MCF 10A (cell line): ENCODE measurements at regions not wholly inside any gene's neighbourhood (a gene's known extent, or its start where the extent isn't known, plus 50 kb on each side); places are given as distances from the start of the nearest gene placed in this dataset.

Source experiments
- BruUV-seq: library from RNA; stranded (reverse); fragments of 400-500 nt; replicated peaks from 2 replicates; lab custom pipeline; 2021; lab: Mats Ljungman, UMichigan
- CTCF ChIA-PET: fragments of 300-600 bp; sonication (Branson Sonifier 250); formaldehyde crosslinking; extraction: SDS; loops from one replicate; lab custom pipeline; 2021; ENCODE audit warnings: antibody characterized with exemption, inconsistent platforms; lab: Yijun Ruan, JAX
- POLR2A ChIA-PET: fragments of 300-600, 350-650 bp; sonication (Branson Sonifier 250); formaldehyde crosslinking; extraction: SDS; loops from one replicate; lab custom pipeline; 2020; ENCODE audit warnings: antibody characterized with exemption, inconsistent platforms; lab: Yijun Ruan, JAX
- DNase-seq: peaks from one replicate; pipeline ENCODE4 v3.0.0-alpha.2; 2018; ENCODE audit not compliant: unreplicated experiment
- H3K27ac Mint-ChIP-seq: one replicate; pipeline ENCODE4 v1.8.0; 2022; ENCODE audit warnings: mild to moderate bottlenecking, low read depth, mixed read lengths; ENCODE audit not compliant: unreplicated experiment
- H3K27me3 Mint-ChIP-seq: one replicate; pipeline ENCODE4 v1.8.0; 2022; ENCODE audit warnings: mixed read lengths; ENCODE audit not compliant: insufficient read depth, unreplicated experiment
- H3K36me3 Mint-ChIP-seq: one replicate; pipeline ENCODE4 v1.8.0; 2022; ENCODE audit warnings: mild to moderate bottlenecking, moderate library complexity, mixed read lengths; ENCODE audit not compliant: insufficient read depth, unreplicated experiment
- H3K4me1 Mint-ChIP-seq: one replicate; pipeline ENCODE4 v1.8.0; 2022; ENCODE audit warnings: mixed read lengths; ENCODE audit not compliant: insufficient read depth, unreplicated experiment
- H3K4me3 Mint-ChIP-seq: one replicate; pipeline ENCODE4 v1.8.0; 2022; ENCODE audit warnings: mild to moderate bottlenecking, moderate library complexity, mixed read lengths; ENCODE audit not compliant: unreplicated experiment
- H3K9me3 Mint-ChIP-seq: one replicate; pipeline ENCODE4 v1.8.0; 2022; ENCODE audit warnings: mixed read lengths; ENCODE audit not compliant: unreplicated experiment
- intact Hi-C: fragments of 100-400 bp; cut with micrococcal nuclease; formaldehyde crosslinking; loops from 2 replicates; pipeline ENCODE4 v1.14.1; 2022
- TF ChIP-seq, protein P1 (sequence below): fragments of 200-600 bp; IDR thresholded peaks from one replicate; pipeline ENCODE4 v1.8.0; 2022; ENCODE audit warnings: antibody characterized with exemption, mild to moderate bottlenecking; ENCODE audit not compliant: unreplicated experiment

DNA sequence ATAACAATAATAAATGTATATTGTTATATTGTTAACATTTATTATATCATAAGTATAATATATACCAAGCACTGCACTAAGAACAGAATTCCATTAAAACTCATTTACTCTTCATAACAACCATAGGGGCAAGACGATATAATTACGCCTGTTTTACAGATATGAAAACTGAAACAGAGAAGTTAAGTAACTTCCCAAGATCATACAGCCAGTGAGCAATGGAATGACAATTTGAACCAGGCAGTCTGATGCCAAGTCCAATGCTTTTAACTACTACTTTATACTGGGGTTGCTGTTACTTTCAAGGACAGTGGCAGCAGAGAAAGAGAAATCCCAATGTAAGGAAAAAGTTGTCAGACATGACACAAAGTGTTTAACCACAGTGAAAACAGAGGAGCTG, 338.8 kb upstream of the ID2 start:
- Mint-ChIP-seq H3K27ac (no peak overlapping the region), H3K36me3 (no peaks in the 10 kb centered on the region), H3K9me3 (no peaks in the 10 kb centered on the region), H3K4me1 (no peaks in the 10 kb centered on the region), H3K4me3 (no peak overlapping the region), H3K27me3 (no peaks in the 10 kb centered on the region)
- intact Hi-C loops: no loop called here
- CTCF ChIA-PET: no interaction called here
- POLR2A ChIA-PET: no interaction called here
- BruUV-seq: no TSS peak
- no peak for DNase-seq
- TF ChIP-seq, protein P1, sequence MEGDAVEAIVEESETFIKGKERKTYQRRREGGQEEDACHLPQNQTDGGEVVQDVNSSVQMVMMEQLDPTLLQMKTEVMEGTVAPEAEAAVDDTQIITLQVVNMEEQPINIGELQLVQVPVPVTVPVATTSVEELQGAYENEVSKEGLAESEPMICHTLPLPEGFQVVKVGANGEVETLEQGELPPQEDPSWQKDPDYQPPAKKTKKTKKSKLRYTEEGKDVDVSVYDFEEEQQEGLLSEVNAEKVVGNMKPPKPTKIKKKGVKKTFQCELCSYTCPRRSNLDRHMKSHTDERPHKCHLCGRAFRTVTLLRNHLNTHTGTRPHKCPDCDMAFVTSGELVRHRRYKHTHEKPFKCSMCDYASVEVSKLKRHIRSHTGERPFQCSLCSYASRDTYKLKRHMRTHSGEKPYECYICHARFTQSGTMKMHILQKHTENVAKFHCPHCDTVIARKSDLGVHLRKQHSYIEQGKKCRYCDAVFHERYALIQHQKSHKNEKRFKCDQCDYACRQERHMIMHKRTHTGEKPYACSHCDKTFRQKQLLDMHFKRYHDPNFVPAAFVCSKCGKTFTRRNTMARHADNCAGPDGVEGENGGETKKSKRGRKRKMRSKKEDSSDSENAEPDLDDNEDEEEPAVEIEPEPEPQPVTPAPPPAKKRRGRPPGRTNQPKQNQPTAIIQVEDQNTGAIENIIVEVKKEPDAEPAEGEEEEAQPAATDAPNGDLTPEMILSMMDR: no peak

DNA sequence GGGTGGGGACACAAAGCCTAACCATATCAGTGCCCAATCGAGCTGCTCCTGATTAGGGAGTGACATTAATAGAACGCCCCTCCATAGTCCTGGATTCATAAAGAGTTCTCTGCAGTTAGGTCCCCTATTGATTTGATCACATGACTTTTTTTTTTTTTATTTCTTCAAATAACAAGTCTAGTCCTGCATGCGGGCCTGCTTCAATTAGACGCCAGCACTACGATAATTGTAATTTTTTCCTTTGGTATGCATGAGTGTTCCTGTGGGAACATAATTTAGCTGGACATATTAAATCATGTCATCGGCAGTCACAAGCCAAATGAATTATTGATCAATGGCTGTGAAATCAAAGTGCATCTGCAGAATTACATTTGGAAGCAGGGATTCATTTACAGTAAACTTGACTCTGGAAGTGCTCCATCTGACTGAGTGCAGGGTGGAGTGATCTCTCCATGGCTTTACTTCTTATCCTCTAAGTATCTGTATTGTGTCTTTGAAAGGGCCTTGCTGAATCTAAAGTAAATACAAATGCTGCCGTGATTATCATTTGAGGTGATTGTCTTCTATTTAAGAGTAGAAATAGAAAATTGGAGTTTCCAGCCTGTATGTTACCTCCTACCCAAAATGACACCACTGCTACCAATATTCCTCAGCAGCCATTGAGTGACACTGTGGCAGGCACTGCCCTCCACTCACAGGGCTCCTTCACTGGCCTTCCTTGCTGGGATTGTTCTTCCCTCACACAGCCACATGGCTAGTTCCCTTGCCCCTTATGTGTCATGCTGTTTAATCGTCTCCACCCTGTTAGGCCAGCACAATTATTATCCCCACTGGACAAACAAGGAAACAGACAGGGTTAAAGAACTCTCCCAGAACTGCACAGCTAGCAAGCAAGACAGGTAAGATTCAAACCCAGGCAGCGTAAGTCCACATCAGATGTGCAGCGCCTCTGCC, 337.4 kb upstream of the ID2 start:
- Mint-ChIP-seq H3K4me3 (no peak overlapping the region), H3K27me3 (no peaks in the 10 kb centered on the region), H3K9me3 (no peaks in the 10 kb centered on the region), H3K27ac (no peak overlapping the region), H3K36me3 (no peaks in the 10 kb centered on the region), H3K4me1 (no peaks in the 10 kb centered on the region)
- POLR2A ChIA-PET: no interaction called here
- no peak for DNase-seq
- TF ChIP-seq, protein P1: no peak
- intact Hi-C loops: no loop called here
- CTCF ChIA-PET: no interaction called here
- no TSS peak for BruUV-seq

DNA sequence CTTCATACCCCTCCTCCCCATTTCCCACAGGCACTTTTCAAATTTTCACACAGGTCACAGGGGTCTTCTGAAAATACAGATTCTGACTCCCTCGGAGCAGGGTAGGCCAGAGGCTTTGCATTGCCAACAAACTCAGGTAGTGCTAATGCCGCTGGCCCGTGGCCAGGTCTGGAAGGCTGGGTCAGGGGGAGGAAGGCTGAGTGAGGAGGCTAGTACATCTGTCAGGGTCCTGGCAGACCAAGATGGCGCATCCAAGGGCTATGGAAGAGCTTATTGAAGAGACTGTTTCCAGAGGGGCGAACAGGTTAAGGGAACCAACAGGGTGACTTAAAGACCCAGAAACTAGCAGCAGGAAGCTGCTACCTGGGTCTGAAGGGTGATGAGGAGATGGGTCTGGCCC, 336.7 kb upstream of the ID2 start:
- no TSS peak for BruUV-seq
- Mint-ChIP-seq H3K36me3 (no peaks in the 10 kb centered on the region), H3K27me3 (no peaks in the 10 kb centered on the region), H3K27ac (no peak overlapping the region), H3K4me3 (no peak overlapping the region), H3K4me1 (no peaks in the 10 kb centered on the region), H3K9me3 (no peaks in the 10 kb centered on the region)
- intact Hi-C loops: no loop called here
- ChIA-PET POLR2A (no interaction called here), CTCF (no interaction called here)
- TF ChIP-seq, protein P1: no peak
- DNase-seq: no peak

DNA sequence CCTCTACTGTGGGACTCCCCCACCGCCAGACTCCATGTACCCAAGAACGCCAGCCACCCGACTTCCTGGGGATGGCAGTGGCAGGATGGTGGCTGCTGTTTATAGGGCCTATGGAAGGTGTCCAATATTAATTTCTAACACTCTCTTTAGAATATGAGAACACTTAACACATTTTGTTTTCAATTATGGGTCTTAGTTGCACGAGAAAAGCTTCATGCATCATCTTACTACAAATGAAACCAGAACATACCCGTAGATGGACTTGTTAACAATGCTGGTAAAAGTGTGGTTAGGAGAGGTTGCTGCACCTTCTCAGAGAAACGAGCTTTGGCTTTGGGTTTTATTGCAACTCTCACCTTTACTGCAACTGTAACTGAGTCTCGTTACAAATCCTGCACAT, 335.6 kb upstream of the ID2 start:
- ChIA-PET CTCF (no interaction called here), POLR2A (no interaction called here)
- H3K9me3 Mint-ChIP-seq: no peaks in the 10 kb centered on the region
- DNase-seq: no peak
- H3K27me3 Mint-ChIP-seq: no peaks in the 10 kb centered on the region
- H3K36me3 Mint-ChIP-seq: no peaks in the 10 kb centered on the region
- no TSS peak for BruUV-seq
- intact Hi-C loops: no loop called here
- H3K4me1 Mint-ChIP-seq: no peaks in the 10 kb centered on the region
- H3K27ac Mint-ChIP-seq: no peak overlapping the region
- TF ChIP-seq, protein P1: no peak
- no peak overlapping the region for H3K4me3 Mint-ChIP-seq
